Adrenal gland (tissue), 9 donors: ENCODE measurements at regions not wholly inside any gene's neighbourhood (a gene's known extent, or its start where the extent isn't known, plus 50 kb on each side); places are given as distances from the start of the nearest gene placed in this dataset.

Experiments used
- DNase-seq, 7 donors: peaks; one replicate each; pipeline ENCODE4 v3.0.0-alpha.2; 2019 to 2020
- H3K27ac ChIP-seq, 5 donors: fragments of 200-600 bp; sonication (generic) in 4 of 5; 1 replicate in 3 of 5; 2 replicates in 2 of 5; pipeline versions ENCODE4 v1.5.1 to v1.8.0; 2016 to 2020; ENCODE audit warnings: mild to moderate bottlenecking in 1 of 5
- H3K27me3 ChIP-seq: fragments of 200-600 bp; 2 replicates; pipeline ENCODE4 v1.8.0; 2021
- H3K36me3 ChIP-seq, 2 donors: fragments of 200-600 bp; replicated peaks in 1 of 2; 1 replicate in 1 of 2; 2 replicates in 1 of 2; pipeline versions ENCODE4 v1.5.1 to v1.8.0; 2018 to 2022
- H3K4me1 ChIP-seq, 2 donors: fragments of 200-600 bp; replicated peaks in 1 of 2; 1 replicate in 1 of 2; 2 replicates in 1 of 2; pipeline versions ENCODE4 v1.5.1 to v1.8.0; 2018 to 2021
- H3K4me3 ChIP-seq, 4 donors: fragments of 200-600 bp; sonication (generic) in 3 of 4; one replicate each; pipeline ENCODE4 v1.5.1; 2016 to 2018
- H3K9me3 ChIP-seq, 3 donors: fragments of 200-600 bp; sonication (generic) in 1 of 3; replicated peaks in 1 of 3; 1 replicate in 2 of 3; 2 replicates in 1 of 3; pipeline versions ENCODE4 v1.5.1 to v1.8.0; 2016 to 2021
- POLR2A ChIP-seq, 2 donors: fragments of 450-650 bp; IDR thresholded peaks; one replicate each; pipeline ENCODE4 v1.6.1; 2017; ENCODE audit warnings: antibody characterized with exemption in 2 of 2, mild to moderate bottlenecking in 2 of 2, moderate library complexity in 1 of 2
- WGBS, 4 donors: extraction: QIAGEN DNeasy Blood & Tissue Kit in 2 of 4; methylation state at CpG; one replicate each; pipeline versions ENCODE4 v1.1.5 to v1.1.7; 2013 to 2017; 5-methylcytosine and 5-hydroxymethylcytosine counted together
- intact Hi-C, 2 donors: fragments of 100-400 bp; cut with DNase I; formaldehyde crosslinking; loops; one replicate each; pipeline versions ENCODE4 v1.14.1 to v1.15.0; 2022 to 2023
- TF ChIP-seq, protein P1 (sequence below), 6 experiments: fragments of 450-650 bp in 4 of 6; fragments of 200-600 bp in 2 of 6; sonication (generic) in 1 of 6; IDR thresholded peaks; 1 replicate in 5 of 6; 2 replicates in 1 of 6; pipeline versions ENCODE4 v1.5.1 to v1.8.0; 2016 to 2021; ENCODE audit warnings: antibody characterized with exemption in 6 of 6, mild to moderate bottlenecking in 2 of 6, moderate library complexity in 1 of 6
- donor health status: healthy with polysubstance abuse.
- donor health status: Bipolar disorder and iron deficiency.
- donor health status: DM: yes; HTN: yes; CAD: no.
- donor health status: DM: no; HTN: no; CAD: no.
- donor health status: DM: no; HTN: no; CAD: no.

DNA sequence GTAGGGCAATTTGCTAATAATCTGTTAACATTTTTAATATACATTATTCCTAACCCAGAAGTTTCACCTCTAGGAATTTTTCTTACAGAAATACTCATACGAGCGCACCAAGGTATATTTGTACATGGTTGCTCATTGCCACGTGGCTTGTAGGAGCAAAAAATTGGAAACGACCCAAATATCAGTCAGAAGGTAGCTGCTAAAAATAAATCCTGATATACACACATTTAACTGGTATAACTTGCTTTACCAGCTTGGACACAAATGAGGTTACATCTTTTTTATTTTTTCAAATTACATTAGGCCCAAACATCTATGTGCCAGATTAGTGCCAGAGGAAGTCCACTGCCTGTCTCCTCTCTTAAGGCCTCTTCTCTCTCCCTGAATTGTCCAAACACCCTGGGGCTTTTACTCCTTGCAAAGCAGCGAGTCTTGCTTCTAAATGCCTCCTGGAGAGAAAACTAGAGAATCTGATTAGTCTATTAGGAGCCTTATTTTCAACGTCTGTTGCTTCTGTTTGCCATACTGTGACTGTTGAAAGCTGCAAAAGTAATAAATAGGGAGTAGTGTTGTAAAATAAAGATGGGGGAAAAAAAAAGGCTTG, 92.0 kb upstream of the SSBP2 start:
- no peaks in the 10 kb centered on the region for H3K36me3 ChIP-seq
- no peaks in the 10 kb centered on the region for H3K4me1 ChIP-seq
- TF ChIP-seq POLR2A (IDR thresholded peaks at IDR 0.05): no peak
- TF ChIP-seq, protein P1, sequence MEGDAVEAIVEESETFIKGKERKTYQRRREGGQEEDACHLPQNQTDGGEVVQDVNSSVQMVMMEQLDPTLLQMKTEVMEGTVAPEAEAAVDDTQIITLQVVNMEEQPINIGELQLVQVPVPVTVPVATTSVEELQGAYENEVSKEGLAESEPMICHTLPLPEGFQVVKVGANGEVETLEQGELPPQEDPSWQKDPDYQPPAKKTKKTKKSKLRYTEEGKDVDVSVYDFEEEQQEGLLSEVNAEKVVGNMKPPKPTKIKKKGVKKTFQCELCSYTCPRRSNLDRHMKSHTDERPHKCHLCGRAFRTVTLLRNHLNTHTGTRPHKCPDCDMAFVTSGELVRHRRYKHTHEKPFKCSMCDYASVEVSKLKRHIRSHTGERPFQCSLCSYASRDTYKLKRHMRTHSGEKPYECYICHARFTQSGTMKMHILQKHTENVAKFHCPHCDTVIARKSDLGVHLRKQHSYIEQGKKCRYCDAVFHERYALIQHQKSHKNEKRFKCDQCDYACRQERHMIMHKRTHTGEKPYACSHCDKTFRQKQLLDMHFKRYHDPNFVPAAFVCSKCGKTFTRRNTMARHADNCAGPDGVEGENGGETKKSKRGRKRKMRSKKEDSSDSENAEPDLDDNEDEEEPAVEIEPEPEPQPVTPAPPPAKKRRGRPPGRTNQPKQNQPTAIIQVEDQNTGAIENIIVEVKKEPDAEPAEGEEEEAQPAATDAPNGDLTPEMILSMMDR (IDR thresholded peaks at IDR 0.05): no peak
- no peaks in the 10 kb centered on the region for H3K9me3 ChIP-seq
- H3K4me3 ChIP-seq: no peak overlapping the region
- intact Hi-C loops: loop anchor here in 1 of 2 donors (10.0 kb wide), 1 partner anchor 48 kb away; no protein-coding TSS in a partner anchor
- H3K27ac ChIP-seq: no peak overlapping the region
- WGBS, 4 donors: 73 to 81% (median 78%) methylated on average over 6 of the region's 6 CpGs
- H3K27me3 ChIP-seq: no peaks in the 10 kb centered on the region
- DNase-seq: no peak

DNA sequence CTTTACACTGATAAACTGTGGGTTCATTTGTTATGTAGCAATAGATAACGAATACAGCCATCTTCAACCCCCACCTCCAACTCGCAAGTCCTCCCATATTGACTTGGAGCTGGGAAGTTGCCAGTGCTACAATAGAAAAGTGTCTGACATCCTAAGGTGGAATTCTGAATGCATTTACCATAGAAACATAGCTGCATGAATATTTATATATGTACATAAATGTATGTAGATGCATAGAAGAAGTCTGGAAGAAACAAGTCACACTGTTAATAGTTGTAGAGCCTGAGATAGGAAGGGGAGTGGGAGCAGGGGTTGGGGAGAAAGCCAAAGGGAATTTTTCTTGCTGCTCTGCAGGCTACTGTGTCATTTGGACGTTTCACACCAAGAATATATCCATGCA, 88.1 kb upstream of the SSBP2 start:
- intact Hi-C loops: no loop called here
- DNase-seq: no peak
- H3K4me1 ChIP-seq: no peaks in the 10 kb centered on the region
- H3K9me3 ChIP-seq: no peaks in the 10 kb centered on the region
- TF ChIP-seq, protein P1 (IDR thresholded peaks at IDR 0.05): no peak
- WGBS, 4 donors: 72 to 83% (median 75%) methylated on average over 3 of the region's 3 CpGs
- no peak overlapping the region for H3K4me3 ChIP-seq
- H3K27ac ChIP-seq: no peak overlapping the region
- no peaks in the 10 kb centered on the region for H3K36me3 ChIP-seq
- H3K27me3 ChIP-seq: no peaks in the 10 kb centered on the region

DNA sequence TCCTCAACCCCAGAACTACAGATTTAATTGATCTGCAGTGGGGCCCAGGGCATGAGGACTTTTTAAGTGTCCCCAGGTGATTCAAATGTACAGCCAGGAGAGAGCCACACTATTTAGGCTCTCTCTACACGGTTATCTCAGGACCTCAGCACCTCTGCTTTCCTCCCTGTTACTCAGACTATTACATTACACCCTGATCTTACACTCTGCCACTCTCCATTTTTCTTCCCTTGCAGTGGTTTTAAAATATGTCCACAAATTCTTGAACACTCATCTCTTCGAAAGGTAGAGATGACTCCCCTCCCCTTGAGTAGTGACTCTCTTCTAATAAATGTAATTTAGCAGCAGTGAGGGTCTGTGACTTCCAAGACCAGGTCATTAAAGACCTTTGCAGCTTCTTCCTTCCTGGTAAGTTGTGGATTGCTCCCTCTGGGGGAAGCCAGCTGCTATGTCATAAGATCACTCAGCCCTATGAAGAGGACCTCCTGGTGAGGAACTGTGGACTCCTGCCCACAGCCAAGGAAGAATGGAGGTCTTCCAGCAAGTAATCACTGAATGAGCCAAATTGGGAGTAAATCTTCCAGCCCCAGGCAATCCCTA, 87.5 kb upstream of the SSBP2 start:
- Histone ChIP-seq H3K27me3 (no peaks in the 10 kb centered on the region), H3K27ac (no peak overlapping the region), H3K4me3 (no peak overlapping the region), H3K9me3 (no peaks in the 10 kb centered on the region), H3K4me1 (no peaks in the 10 kb centered on the region), H3K36me3 (no peaks in the 10 kb centered on the region)
- no peak for TF ChIP-seq POLR2A (IDR thresholded peaks at IDR 0.05)
- TF ChIP-seq, protein P1 (IDR thresholded peaks at IDR 0.05): peak; percentile 7 to 58 (median 48)
- peak in 6 of 7 donors; percentile 21 to 63 (median 36) for DNase-seq
- WGBS, 4 donors: 53 to 72% (median 67%) methylated on average over 2 of the region's 2 CpGs
- intact Hi-C loops: no loop called here

DNA sequence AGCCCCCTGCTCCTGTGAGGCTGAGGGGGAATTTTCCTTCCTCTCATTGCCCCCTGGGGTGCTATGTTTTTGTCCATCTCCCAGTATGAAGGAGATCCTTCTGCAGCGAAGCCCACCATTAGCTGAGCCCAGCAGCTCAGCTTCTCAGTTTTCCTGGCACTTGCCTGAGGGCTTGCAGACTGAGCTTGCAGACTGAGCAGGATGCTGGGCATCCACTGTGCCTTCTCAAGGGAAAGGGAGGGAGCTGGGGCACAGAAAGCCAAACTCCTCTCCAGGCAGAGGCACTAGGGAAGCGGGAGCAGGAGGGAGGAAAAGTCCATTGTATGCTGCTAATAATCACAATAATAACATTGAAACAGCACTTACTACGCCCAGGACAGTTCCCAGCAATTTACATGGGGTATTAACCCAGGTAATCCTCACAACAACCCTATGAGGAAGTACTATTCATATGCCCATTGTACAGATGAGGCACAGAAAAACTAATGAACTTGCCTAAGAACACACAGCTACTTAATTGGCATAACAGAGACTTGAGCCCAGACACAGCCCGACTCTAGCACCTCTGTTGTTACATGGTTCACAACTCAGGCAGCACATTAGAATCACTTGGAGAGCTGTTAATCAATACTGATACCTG, 86.9 kb upstream of the SSBP2 start:
- 85 to 90% (median 86%) methylated on average over 4 of the region's 4 CpGs for WGBS, 4 donors
- H3K27ac ChIP-seq: no peak overlapping the region

More for the DNA sequence above, 86.9 kb upstream of the SSBP2 start:
- TF ChIP-seq, protein P1 (IDR thresholded peaks at IDR 0.05): no peak
- TF ChIP-seq POLR2A (IDR thresholded peaks at IDR 0.05): no peak
- intact Hi-C loops: no loop called here
- H3K36me3 ChIP-seq: no peaks in the 10 kb centered on the region
- no peaks in the 10 kb centered on the region for H3K27me3 ChIP-seq
- DNase-seq: no peak
- no peaks in the 10 kb centered on the region for H3K9me3 ChIP-seq
- H3K4me1 ChIP-seq: no peaks in the 10 kb centered on the region
- H3K4me3 ChIP-seq: no peak overlapping the region
